RWPE2 (cell line): ENCODE measurements at regions not wholly inside any gene's neighbourhood (a gene's known extent, or its start where the extent isn't known, plus 50 kb on each side); places are given as distances from the start of the nearest gene placed in this dataset.

Experiments
- ATAC-seq: fragments of 200-7000 bp; cut with Tn5 transposase; 3 replicates; pipeline ENCODE4 v1.9.1; 2021; ENCODE audit warnings: low read depth
- DNase-seq: peaks from one replicate; pipeline ENCODE4 v3.0.0-alpha.2; 2020; ENCODE audit warnings: low spot score
- H3K27ac ChIP-seq: fragments of 450-650 bp; 2 replicates; pipeline ENCODE4 v1.5.1; 2017; ENCODE audit warnings: mild to moderate bottlenecking; ENCODE audit not compliant: poor library complexity, severe bottlenecking
- H3K27me3 ChIP-seq: fragments of 250-450 bp; sonication (Bioruptor Pico); 2 replicates; pipeline ENCODE4 v1.5.1; 2021; ENCODE audit warnings: mild to moderate bottlenecking, moderate library complexity; ENCODE audit not compliant: insufficient read depth, poor library complexity, severe bottlenecking
- H3K36me3 ChIP-seq: fragments of 250-450 bp; sonication (Bioruptor Pico); 2 replicates; pipeline ENCODE4 v1.5.1; 2020; ENCODE audit warnings: low read depth, mild to moderate bottlenecking, moderate library complexity
- H3K4me1 ChIP-seq: fragments of 250-450 bp; sonication (Bioruptor Pico); 2 replicates; pipeline ENCODE4 v1.5.1; 2021; ENCODE audit warnings: mild to moderate bottlenecking, moderate library complexity; ENCODE audit not compliant: insufficient read depth, poor library complexity, severe bottlenecking
- H3K4me3 ChIP-seq: fragments of 250-450 bp; sonication (Bioruptor Pico); 2 replicates; pipeline ENCODE4 v1.5.1; 2021; ENCODE audit warnings: mild to moderate bottlenecking, moderate library complexity; ENCODE audit not compliant: severe bottlenecking
- H3K9me3 ChIP-seq: fragments of 250-450 bp; sonication (Bioruptor Pico); 2 replicates; pipeline ENCODE4 v1.5.1; 2021; ENCODE audit warnings: mild to moderate bottlenecking, moderate library complexity; ENCODE audit not compliant: severe bottlenecking
- TF ChIP-seq, protein P1 (sequence below): fragments of 450-650 bp; IDR thresholded peaks from one replicate; pipeline ENCODE4 v1.5.1; 2017; ENCODE audit warnings: mild to moderate bottlenecking, moderate library complexity; ENCODE audit not compliant: poor library complexity, severe bottlenecking

GRCh38 chr9:28363151-28363562 lies 789.9 kb upstream of the C9orf72 start:
- Histone ChIP-seq H3K4me3 (no peak overlapping the region), H3K27ac (no peak overlapping the region), H3K4me1 (no peaks in the 10 kb centered on the region), H3K36me3 (no peaks in the 10 kb centered on the region), H3K27me3 (peaks cover 1% of the 10 kb centered on the region), H3K9me3 (no peaks in the 10 kb centered on the region)
- TF ChIP-seq, protein P1, sequence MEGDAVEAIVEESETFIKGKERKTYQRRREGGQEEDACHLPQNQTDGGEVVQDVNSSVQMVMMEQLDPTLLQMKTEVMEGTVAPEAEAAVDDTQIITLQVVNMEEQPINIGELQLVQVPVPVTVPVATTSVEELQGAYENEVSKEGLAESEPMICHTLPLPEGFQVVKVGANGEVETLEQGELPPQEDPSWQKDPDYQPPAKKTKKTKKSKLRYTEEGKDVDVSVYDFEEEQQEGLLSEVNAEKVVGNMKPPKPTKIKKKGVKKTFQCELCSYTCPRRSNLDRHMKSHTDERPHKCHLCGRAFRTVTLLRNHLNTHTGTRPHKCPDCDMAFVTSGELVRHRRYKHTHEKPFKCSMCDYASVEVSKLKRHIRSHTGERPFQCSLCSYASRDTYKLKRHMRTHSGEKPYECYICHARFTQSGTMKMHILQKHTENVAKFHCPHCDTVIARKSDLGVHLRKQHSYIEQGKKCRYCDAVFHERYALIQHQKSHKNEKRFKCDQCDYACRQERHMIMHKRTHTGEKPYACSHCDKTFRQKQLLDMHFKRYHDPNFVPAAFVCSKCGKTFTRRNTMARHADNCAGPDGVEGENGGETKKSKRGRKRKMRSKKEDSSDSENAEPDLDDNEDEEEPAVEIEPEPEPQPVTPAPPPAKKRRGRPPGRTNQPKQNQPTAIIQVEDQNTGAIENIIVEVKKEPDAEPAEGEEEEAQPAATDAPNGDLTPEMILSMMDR: no peak
- DNase-seq (no peak), ATAC-seq (no peak)

DNA sequence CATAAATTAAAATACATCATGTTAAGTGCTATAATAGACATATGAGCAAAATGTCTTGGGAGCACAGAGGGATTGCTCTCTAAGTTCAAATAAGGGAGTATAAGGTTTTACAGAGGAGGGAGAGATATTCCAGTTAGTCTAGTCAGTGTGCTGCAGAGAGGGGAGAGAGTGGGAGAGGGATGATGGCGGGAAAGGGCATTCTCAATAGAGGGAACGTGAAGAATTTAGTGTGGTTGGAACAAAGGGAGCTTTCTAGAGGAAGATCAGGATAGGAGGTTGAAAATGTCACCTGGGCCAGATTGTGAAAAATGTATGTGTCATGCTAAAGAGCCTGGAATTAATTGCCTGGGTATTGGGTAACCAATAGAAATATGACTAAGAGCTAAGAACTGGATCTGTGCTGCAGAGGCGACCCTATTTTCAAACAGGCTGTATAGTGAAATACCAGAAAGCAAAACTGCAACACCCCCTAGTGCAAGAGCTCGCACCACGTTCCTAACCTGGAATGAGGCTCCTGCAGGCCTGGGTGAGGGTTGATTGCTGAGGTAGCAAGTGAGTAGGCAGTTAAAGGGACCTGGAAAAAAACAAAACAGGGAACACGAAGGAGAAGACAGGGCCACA lies 791.8 kb upstream of the C9orf72 start:
- H3K4me1 ChIP-seq: no peaks in the 10 kb centered on the region
- DNase-seq: no peak
- ATAC-seq: peak; percentile 56; the same call in 1 of the 3 replicates
- no peak overlapping the region for H3K27ac ChIP-seq
- TF ChIP-seq, protein P1: no peak
- no peaks in the 10 kb centered on the region for H3K27me3 ChIP-seq
- no peaks in the 10 kb centered on the region for H3K9me3 ChIP-seq
- no peak overlapping the region for H3K4me3 ChIP-seq
- no peaks in the 10 kb centered on the region for H3K36me3 ChIP-seq

- no peak for ATAC-seq
Measured at GRCh38 chr9:28365728-28366127, 792.4 kb upstream of the C9orf72 start.

GRCh38 chr9:28378231-28378630 lies 805.0 kb upstream of the C9orf72 start:
- ATAC-seq: no peak
- TF ChIP-seq, protein P1: no peak
- Histone ChIP-seq H3K4me1 (no peaks in the 10 kb centered on the region), H3K9me3 (no peaks in the 10 kb centered on the region), H3K27me3 (peaks cover 2% of the 10 kb centered on the region), H3K36me3 (no peaks in the 10 kb centered on the region), H3K27ac (no peak overlapping the region), H3K4me3 (no peak overlapping the region)
- no peak for DNase-seq

More at GRCh38 chr9:28365728-28366127, 792.4 kb upstream of the C9orf72 start:
- no peaks in the 10 kb centered on the region for H3K9me3 ChIP-seq
- H3K36me3 ChIP-seq: no peaks in the 10 kb centered on the region
- no peak overlapping the region for H3K27ac ChIP-seq
- TF ChIP-seq, protein P1: no peak
- DNase-seq: no peak
- no peak overlapping the region for H3K4me3 ChIP-seq
- no peaks in the 10 kb centered on the region for H3K4me1 ChIP-seq
- no peaks in the 10 kb centered on the region for H3K27me3 ChIP-seq

DNA sequence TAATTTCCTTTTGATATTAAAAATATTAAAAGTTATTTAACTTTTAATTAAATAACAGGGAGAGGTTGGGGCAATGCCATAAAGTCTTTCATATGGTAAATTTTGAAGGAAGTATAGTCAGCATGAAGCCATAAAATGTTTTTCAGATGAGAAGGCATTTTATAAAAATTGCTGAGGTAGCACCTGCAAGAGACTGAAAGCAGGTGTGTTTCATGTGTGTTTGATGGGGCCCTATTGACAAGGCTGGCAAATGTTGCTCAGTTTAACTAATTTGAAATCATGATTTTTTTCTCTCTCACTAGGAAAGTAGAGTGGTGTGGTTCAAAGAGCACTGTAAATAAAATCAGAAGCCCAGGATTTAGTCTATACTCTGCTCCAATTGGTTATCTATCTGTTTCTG lies 805.8 kb upstream of the C9orf72 start:
- DNase-seq (no peak), ATAC-seq (no peak)
- Histone ChIP-seq H3K27ac (no peak overlapping the region), H3K27me3 (peaks cover 2% of the 10 kb centered on the region), H3K4me1 (no peaks in the 10 kb centered on the region), H3K4me3 (no peak overlapping the region), H3K36me3 (no peaks in the 10 kb centered on the region), H3K9me3 (no peaks in the 10 kb centered on the region)
- TF ChIP-seq, protein P1: no peak
